Spleen (tissue), 7 donors: ENCODE measurements at regions not wholly inside any gene's neighbourhood (a gene's known extent, or its start where the extent isn't known, plus 50 kb on each side); places are given as distances from the start of the nearest gene placed in this dataset.

ENCODE experiments used
- CTCF ChIP-seq, 11 experiments: fragments of 200-600 bp in 7 of 11; fragments of 450-650 bp in 4 of 11; sonication (generic) in 4 of 11; IDR thresholded peaks in 8 of 11; conservative IDR thresholded peaks in 3 of 11; 1 replicate in 7 of 11; 2 replicates in 4 of 11; pipeline versions ENCODE4 v1.4.0 to v1.8.0; 2016 to 2021; ENCODE audit warnings: antibody characterized with exemption in 11 of 11, inconsistent platforms in 4 of 11, mild to moderate bottlenecking in 1 of 11
- POLR2A ChIP-seq, 3 donors: fragments of 450-650 bp; IDR thresholded peaks; one replicate each; pipeline ENCODE4 v1.5.1; 2017; ENCODE audit warnings: antibody characterized with exemption in 3 of 3, mild to moderate bottlenecking in 1 of 3
- donor health status: DM: no; HTN: no; CAD: no; lungs with moderate emphysema.
- donor health status: DM: no; HTN: no; CAD: no.
- donor health status: DM: no; HTN: no; CAD: no.

- no peak for TF ChIP-seq POLR2A (IDR thresholded peaks at IDR 0.05)
- TF ChIP-seq CTCF (IDR thresholded peaks at IDR 0.05 in 8 of 11, conservative IDR thresholded peaks at IDR 0.05 in 3 of 11): no peak
Observed at GRCh38 chr3:80141557-80141956, 373.8 kb upstream of the ROBO1 start.
